ENCODE measurements at regions not wholly inside any gene's neighbourhood (a gene's known extent, or its start where the extent isn't known, plus 50 kb on each side); places are given as distances from the start of the nearest gene placed in this dataset.
A peak's percentile ranks its signal among the peaks of the same experiment; 100 is the strongest.

GRCh38 chr20:1831606-1832005 is 63.6 kb upstream of the SIRPA start:
- Histone ChIP-seq H3K27me3 (ENCODE audit: control insufficient read depth, insufficient read depth, low read length) (no peaks in the 10 kb centered on the region), H3K36me3 (ENCODE audit: control insufficient read depth, insufficient read depth, low read length) (no peaks in the 10 kb centered on the region), H3K4me3 (ENCODE audit: low read depth, low read length) (no peak overlapping the region)
- no peak for TF ChIP-seq CTCF (IDR thresholded peaks at IDR 0.05; ENCODE audit: insufficient read depth, low read length, poor library complexity, severe bottlenecking)
- DNase-seq (ENCODE audit: low read depth): no peak

DNA sequence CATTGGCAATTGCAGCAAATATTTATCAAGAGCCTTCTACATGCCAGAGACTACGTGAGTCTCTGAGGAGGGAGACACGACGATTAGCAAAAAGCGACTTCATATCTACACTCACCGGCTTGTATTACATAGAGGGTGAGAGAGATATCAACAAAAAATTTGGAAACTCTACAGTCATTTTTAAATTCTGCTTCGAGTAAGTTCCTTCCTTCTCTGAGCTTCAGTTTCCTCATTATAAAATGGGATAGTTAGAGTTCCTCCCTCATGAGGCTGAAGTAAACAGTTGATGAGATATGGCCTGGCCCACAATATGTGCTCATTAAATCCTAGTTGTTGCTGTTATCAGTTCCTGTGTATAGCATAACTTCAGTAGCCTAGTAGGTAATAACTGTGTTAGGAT is 64.1 kb upstream of the SIRPA start:
- TF ChIP-seq CTCF (IDR thresholded peaks at IDR 0.05; ENCODE audit: insufficient read depth, low read length, poor library complexity, severe bottlenecking): no peak
- DNase-seq (ENCODE audit: low read depth): no peak
- H3K36me3 ChIP-seq (ENCODE audit: control insufficient read depth, insufficient read depth, low read length): no peaks in the 10 kb centered on the region
- no peaks in the 10 kb centered on the region for H3K27me3 ChIP-seq (ENCODE audit: control insufficient read depth, insufficient read depth, low read length)
- no peak overlapping the region for H3K4me3 ChIP-seq (ENCODE audit: low read depth, low read length)

GRCh38 chr20:1830240-1830639 is 65.0 kb upstream of the SIRPA start:
- no peak for TF ChIP-seq CTCF (IDR thresholded peaks at IDR 0.05; ENCODE audit: insufficient read depth, low read length, poor library complexity, severe bottlenecking)

DNA sequence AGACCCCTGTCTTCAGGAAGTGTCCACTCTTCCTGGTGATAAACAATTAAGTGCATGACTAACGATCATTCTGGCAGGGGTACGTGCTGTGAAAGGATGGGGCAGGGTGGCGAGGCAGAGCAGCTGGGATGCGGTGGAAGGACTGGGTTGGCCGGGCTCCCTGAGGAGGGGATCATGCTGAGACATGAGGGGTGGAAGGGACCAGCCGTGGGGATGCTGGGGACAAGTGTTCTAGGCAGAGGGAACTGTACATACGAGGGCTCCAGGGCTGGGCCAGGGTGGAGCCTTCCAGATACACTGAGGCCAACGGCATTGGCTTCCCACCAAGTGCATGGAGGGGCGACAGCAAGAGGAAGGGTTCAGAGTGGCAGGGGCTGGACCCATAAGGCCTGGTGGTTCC is 65.7 kb upstream of the SIRPA start:
- H3K27me3 ChIP-seq (ENCODE audit: control insufficient read depth, insufficient read depth, low read length): no peaks in the 10 kb centered on the region
- no peak overlapping the region for H3K4me3 ChIP-seq (ENCODE audit: low read depth, low read length)
- TF ChIP-seq CTCF (IDR thresholded peaks at IDR 0.05; ENCODE audit: insufficient read depth, low read length, poor library complexity, severe bottlenecking): no peak
- H3K36me3 ChIP-seq (ENCODE audit: control insufficient read depth, insufficient read depth, low read length): no peaks in the 10 kb centered on the region
- no peak for DNase-seq (ENCODE audit: low read depth)

More at GRCh38 chr20:1830240-1830639, 65.0 kb upstream of the SIRPA start:
- Histone ChIP-seq H3K4me3 (ENCODE audit: low read depth, low read length) (no peak overlapping the region), H3K36me3 (ENCODE audit: control insufficient read depth, insufficient read depth, low read length) (no peaks in the 10 kb centered on the region), H3K27me3 (ENCODE audit: control insufficient read depth, insufficient read depth, low read length) (no peaks in the 10 kb centered on the region)
- DNase-seq (ENCODE audit: low read depth): peak; percentile 84

DNA sequence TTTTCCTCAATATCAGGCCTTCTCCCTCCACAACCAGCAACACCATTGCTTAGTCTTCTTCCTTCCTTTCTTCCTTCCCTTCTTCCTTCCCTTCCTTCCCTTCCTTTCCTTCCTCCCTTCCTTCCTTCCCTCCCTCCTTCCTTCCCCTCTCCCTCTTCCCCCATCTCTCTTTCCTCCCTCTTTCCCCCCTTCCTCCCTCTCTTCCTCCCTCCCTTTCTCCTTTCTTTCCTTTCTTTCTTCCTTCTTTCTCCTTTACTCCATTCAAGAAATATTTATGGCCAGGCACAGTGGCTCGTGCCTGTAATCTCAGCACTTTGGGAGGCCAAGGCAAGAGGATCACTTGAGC is 66.4 kb upstream of the SIRPA start:
- Histone ChIP-seq H3K36me3 (ENCODE audit: control insufficient read depth, insufficient read depth, low read length) (no peaks in the 10 kb centered on the region), H3K4me3 (ENCODE audit: low read depth, low read length) (no peak overlapping the region), H3K27me3 (ENCODE audit: control insufficient read depth, insufficient read depth, low read length) (no peaks in the 10 kb centered on the region)
- no peak for TF ChIP-seq CTCF (IDR thresholded peaks at IDR 0.05; ENCODE audit: insufficient read depth, low read length, poor library complexity, severe bottlenecking)
- no peak for DNase-seq (ENCODE audit: low read depth)

DNA sequence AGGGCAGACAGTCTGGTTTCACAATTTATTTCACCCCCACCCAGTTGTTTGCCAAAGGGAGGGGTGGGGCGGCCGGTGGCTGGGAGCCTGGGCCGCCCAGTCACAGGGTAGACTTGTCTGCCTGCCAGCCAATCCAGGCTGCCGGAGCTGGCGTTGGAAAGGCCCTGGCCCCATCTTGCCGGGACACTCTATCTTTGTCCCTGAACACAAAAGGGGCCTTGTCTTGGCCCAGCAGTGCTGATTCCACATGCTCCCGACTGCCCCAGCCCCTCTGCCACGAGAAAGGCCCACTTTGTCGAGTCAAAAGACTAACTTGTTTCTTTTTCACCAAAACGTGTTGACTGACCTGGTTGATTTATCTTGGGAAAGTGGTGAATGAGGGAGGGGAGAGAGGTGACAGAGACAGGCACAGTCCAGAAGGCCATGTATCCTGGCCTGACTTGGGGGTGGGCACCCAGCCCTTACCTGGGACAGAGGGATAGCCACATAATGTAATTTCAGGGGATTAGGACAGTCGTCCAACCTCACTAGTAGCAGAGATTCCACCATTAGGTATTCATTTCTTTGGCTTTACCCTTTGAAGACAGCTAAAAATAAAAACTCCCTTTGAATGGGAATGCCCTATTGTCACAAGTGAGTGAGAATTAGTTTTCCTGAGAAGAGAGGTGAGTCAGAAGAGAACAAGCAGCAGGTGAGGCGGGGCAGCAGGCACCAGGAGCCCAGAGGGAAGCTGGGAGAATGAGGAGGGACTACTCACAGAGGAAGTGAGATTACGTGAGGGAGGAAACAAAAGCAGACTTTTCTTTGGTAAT is 67.0 kb upstream of the SIRPA start:
- Histone ChIP-seq H3K36me3 (ENCODE audit: control insufficient read depth, insufficient read depth, low read length) (no peaks in the 10 kb centered on the region), H3K4me3 (ENCODE audit: low read depth, low read length) (no peak overlapping the region), H3K27me3 (ENCODE audit: control insufficient read depth, insufficient read depth, low read length) (no peaks in the 10 kb centered on the region)
- peak; percentile 72 for DNase-seq (ENCODE audit: low read depth)
- TF ChIP-seq CTCF (IDR thresholded peaks at IDR 0.05; ENCODE audit: insufficient read depth, low read length, poor library complexity, severe bottlenecking): no peak

Data from kidney epithelial cell (primary cell).